IMR-90 (cell line): ENCODE measurements at regions not wholly inside any gene's neighbourhood (a gene's known extent, or its start where the extent isn't known, plus 50 kb on each side); places are given as distances from the start of the nearest gene placed in this dataset.

Source experiments
- ATAC-seq: fragments of 200-7000 bp; cut with Tn5 transposase; 2 replicates; pipeline ENCODE4 v1.9.1; 2020; ENCODE audit warnings: low read depth, mild to moderate bottlenecking, moderate library complexity
- BruUV-seq: library from RNA; stranded (reverse); fragments of 400-500 nt; replicated peaks from 2 replicates; lab custom pipeline; 2021; lab: Mats Ljungman, UMichigan
- CTCF ChIA-PET: fragments of 300-600 bp; formaldehyde crosslinking; extraction: SDS; loops from one replicate; lab custom pipeline; 2021; ENCODE audit warnings: antibody characterized with exemption; lab: Yijun Ruan, JAX
- POLR2A ChIA-PET: fragments of 300-600 bp; sonication (Branson Sonifier 250); formaldehyde crosslinking; loops from one replicate; lab custom pipeline; 2022; ENCODE audit warnings: antibody characterized with exemption; ENCODE audit not compliant: unreplicated experiment; lab: Charles Lee
- DNase-seq: peaks from one replicate; pipeline ENCODE4 v3.0.0; 2013
- H2AFZ ChIP-seq: replicated peaks from 2 replicates; pipeline ENCODE3; 2013; ENCODE audit warnings: low read length, mild to moderate bottlenecking; ENCODE audit not compliant: poor library complexity
- H2AK5ac ChIP-seq: 2 replicates; pipeline ENCODE4 v1.6.1; 2013; ENCODE audit warnings: low read depth, low read length, inconsistent platforms
- H2AK9ac ChIP-seq: replicated peaks from 2 replicates; pipeline ENCODE3; 2013; ENCODE audit warnings: mild to moderate bottlenecking, low read depth, low read length, moderate library complexity; ENCODE audit not compliant: poor library complexity
- H2BK120ac ChIP-seq: 2 replicates; pipeline ENCODE4 v1.6.1; 2013; ENCODE audit warnings: low read depth, low read length, inconsistent platforms
- H2BK15ac ChIP-seq: 3 replicates; pipeline ENCODE4 v1.6.1; 2013; ENCODE audit warnings: low read depth, low read length, inconsistent platforms
- H2BK20ac ChIP-seq: 2 replicates; pipeline ENCODE4 v1.6.1; 2013; ENCODE audit warnings: low read depth, mild to moderate bottlenecking, inconsistent platforms, low read length, moderate library complexity
- H2BK5ac ChIP-seq: 2 replicates; pipeline ENCODE4 v1.6.1; 2013; ENCODE audit warnings: mild to moderate bottlenecking, low read depth, low read length, inconsistent platforms; ENCODE audit not compliant: poor library complexity, severe bottlenecking
- H3K14ac ChIP-seq: replicated peaks from 2 replicates; pipeline ENCODE4 v1.6.1; 2013; ENCODE audit warnings: low read depth, low read length, inconsistent platforms
- H3K18ac ChIP-seq: 2 replicates; pipeline ENCODE4 v1.6.1; 2013; ENCODE audit warnings: low read depth, low read length, control low read depth
- H3K23ac ChIP-seq: 2 replicates; pipeline ENCODE4 v1.6.1; 2013; ENCODE audit warnings: low read depth, low read length, inconsistent platforms
- H3K27ac ChIP-seq: 2 replicates; pipeline ENCODE4 v1.5.1; 2013; ENCODE audit warnings: mild to moderate bottlenecking, control low read depth, low read length; ENCODE audit not compliant: insufficient read depth
- H3K27me3 ChIP-seq: 2 replicates; pipeline ENCODE4 v1.6.1; 2013; ENCODE audit warnings: low read length; ENCODE audit not compliant: control insufficient read depth, insufficient read depth
- H3K36me3 ChIP-seq: 2 replicates; pipeline ENCODE4 v1.6.1; 2013; ENCODE audit warnings: low read length, mixed read lengths; ENCODE audit not compliant: control insufficient read depth, insufficient read depth
- H3K4ac ChIP-seq: 2 replicates; pipeline ENCODE4 v1.6.1; 2013; ENCODE audit warnings: low read depth, low read length, inconsistent platforms
- H3K4me1 ChIP-seq: 2 replicates; pipeline ENCODE4 v1.6.1; 2013; ENCODE audit warnings: low read length, mixed read lengths; ENCODE audit not compliant: control insufficient read depth, insufficient read depth
- H3K4me2 ChIP-seq: 2 replicates; pipeline ENCODE4 v1.6.1; 2013; ENCODE audit warnings: low read depth, mild to moderate bottlenecking, control low read depth, low read length, moderate library complexity
- H3K4me3 ChIP-seq: 2 replicates; pipeline ENCODE4 v1.5.1; 2013; ENCODE audit warnings: low read depth, mild to moderate bottlenecking, control low read depth, low read length, moderate library complexity; ENCODE audit not compliant: insufficient read depth
- H3K56ac ChIP-seq: 2 replicates; pipeline ENCODE4 v1.6.1; 2013; ENCODE audit warnings: low read length, inconsistent platforms; ENCODE audit not compliant: insufficient read depth; ENCODE audit errors: extremely low read depth
- H3K79me1 ChIP-seq, 2 experiments: 2 replicates each; pipeline ENCODE4 v1.6.1; 2013; ENCODE audit warnings: low read length in 2 of 2, inconsistent platforms in 1 of 2, low read depth in 1 of 2
- H3K9ac ChIP-seq: 2 replicates; pipeline ENCODE4 v1.6.1; 2013; ENCODE audit warnings: low read depth, low read length, control low read depth
- H3K9me1 ChIP-seq: 2 replicates; pipeline ENCODE4 v1.6.1; 2013; ENCODE audit warnings: low read length, inconsistent platforms; ENCODE audit not compliant: insufficient read depth
- H3K9me3 ChIP-seq: 2 replicates; pipeline ENCODE4 v1.6.1; 2013; ENCODE audit warnings: low read length; ENCODE audit not compliant: control insufficient read depth, insufficient read depth
- H4K20me1 ChIP-seq: 2 replicates; pipeline ENCODE4 v1.6.1; 2013; ENCODE audit warnings: low read length, inconsistent platforms; ENCODE audit not compliant: insufficient read depth
- H4K5ac ChIP-seq: 2 replicates; pipeline ENCODE4 v1.6.1; 2013; ENCODE audit warnings: mild to moderate bottlenecking, low read depth, low read length, control low read depth
- H4K8ac ChIP-seq, 2 experiments: 2 replicates each; pipeline ENCODE4 v1.6.1; 2013; ENCODE audit warnings: low read depth in 2 of 2, low read length in 2 of 2, control low read depth in 1 of 2, inconsistent platforms in 1 of 2
- H4K91ac ChIP-seq: 2 replicates; pipeline ENCODE4 v1.6.1; 2013; ENCODE audit warnings: low read depth, low read length, inconsistent platforms; ENCODE audit not compliant: insufficient read depth
- BHLHE40 ChIP-seq: fragments of 150-350 bp; IDR thresholded peaks from 2 replicates; pipeline ENCODE4 v1.6.1; 2016; ENCODE audit warnings: mild to moderate bottlenecking, low read depth, low read length
- CEBPB ChIP-seq: IDR thresholded peaks from 2 replicates; pipeline ENCODE4 v1.6.1; 2012; ENCODE audit warnings: low read depth, low read length, improper control_type of control experiment
- CHD1 ChIP-seq: IDR thresholded peaks from 2 replicates; pipeline ENCODE4 v1.6.1; 2012; ENCODE audit warnings: low read depth, low read length, improper control_type of control experiment
- FOS ChIP-seq: fragments of 150-350 bp; IDR thresholded peaks from 2 replicates; pipeline ENCODE4 v1.6.1; 2016; ENCODE audit warnings: low read depth, low read length
- MAFK ChIP-seq: IDR thresholded peaks from 2 replicates; pipeline ENCODE4 v1.6.1; 2012; ENCODE audit warnings: low read depth, low read length, improper control_type of control experiment
- MAZ ChIP-seq: IDR thresholded peaks from 2 replicates; pipeline ENCODE4 v1.6.1; 2012; ENCODE audit warnings: low read depth, mild to moderate bottlenecking, low read length, improper control_type of control experiment, moderate library complexity, borderline replicate concordance
- MXI1 ChIP-seq: IDR thresholded peaks from 2 replicates; pipeline ENCODE4 v1.6.1; 2012; ENCODE audit warnings: low read depth, mild to moderate bottlenecking, low read length, moderate library complexity, borderline replicate concordance
- NFE2L2 ChIP-seq: fragments of 150-350 bp; IDR thresholded peaks from 2 replicates; pipeline ENCODE4 v1.6.1; 2016; ENCODE audit warnings: low read depth, mild to moderate bottlenecking, low read length
- POLR2A ChIP-seq: IDR thresholded peaks from 2 replicates; pipeline ENCODE4 v1.6.1; 2012; ENCODE audit warnings: mild to moderate bottlenecking, low read depth, low read length
- RAD21 ChIP-seq: IDR thresholded peaks from 2 replicates; pipeline ENCODE4 v1.6.1; 2012; ENCODE audit warnings: low read length, improper control_type of control experiment
- RCOR1 ChIP-seq: IDR thresholded peaks from 2 replicates; pipeline ENCODE4 v1.6.1; 2012; ENCODE audit warnings: mild to moderate bottlenecking, low read length, improper control_type of control experiment; ENCODE audit not compliant: insufficient replicate concordance
- RFX5 ChIP-seq: IDR thresholded peaks from 2 replicates; pipeline ENCODE4 v1.8.0; 2012; ENCODE audit warnings: low read depth, mild to moderate bottlenecking, low read length, moderate library complexity
- SMC3 ChIP-seq: fragments of 150-350 bp; IDR thresholded peaks from 2 replicates; pipeline ENCODE4 v1.6.1; 2016; ENCODE audit warnings: low read depth, mild to moderate bottlenecking, antibody characterized with exemption, low read length, moderate library complexity
- WGBS, 2 experiments: methylation state at CpG; one replicate each; pipeline versions ENCODE4 v1.1.5 to v1.1.7; 2013; ENCODE audit warnings: missing lambda C conversion rate in 2 of 2; ENCODE audit not compliant: insufficient read length in 1 of 2; ENCODE audit errors: extremely low coverage in 2 of 2; 5-methylcytosine and 5-hydroxymethylcytosine counted together
- dilution Hi-C: fragments of 300-500 bp; cut with HindIII; formaldehyde crosslinking; loops from one replicate; pipeline ENCODE4 v1.14.3; 2018; ENCODE audit warnings: low sequenced_read_pairs; ENCODE audit not compliant: unreplicated experiment
- in situ Hi-C: fragments of 300-500 bp; cut with MboI; formaldehyde crosslinking; loops from 3 replicates; pipeline ENCODE4 v1.14.3; 2019; ENCODE audit warnings: low sequenced_read_pairs, inconsistent platforms, mixed read lengths
- intact Hi-C: fragments of 100-400 bp; cut with micrococcal nuclease; formaldehyde crosslinking; loops from 2 replicates; pipeline ENCODE4 v1.10.0; 2022
- TF ChIP-seq, protein P1 (sequence below): fragments of 150-350 bp; IDR thresholded peaks from 2 replicates; pipeline ENCODE4 v1.6.1; 2017; ENCODE audit warnings: mild to moderate bottlenecking, antibody characterized with exemption, low read length, low read depth
- TF ChIP-seq, protein P2 (sequence below): conservative IDR thresholded peaks from 2 replicates; pipeline ENCODE4 v1.5.1; 2012; ENCODE audit warnings: mild to moderate bottlenecking, low read depth, low read length, improper control_type of control experiment
- TF ChIP-seq, protein P3 (sequence below): fragments of 150-350 bp; IDR thresholded peaks from 2 replicates; pipeline ENCODE4 v1.6.1; 2016; ENCODE audit warnings: low read depth, mild to moderate bottlenecking, low read length, moderate library complexity, borderline replicate concordance

DNA sequence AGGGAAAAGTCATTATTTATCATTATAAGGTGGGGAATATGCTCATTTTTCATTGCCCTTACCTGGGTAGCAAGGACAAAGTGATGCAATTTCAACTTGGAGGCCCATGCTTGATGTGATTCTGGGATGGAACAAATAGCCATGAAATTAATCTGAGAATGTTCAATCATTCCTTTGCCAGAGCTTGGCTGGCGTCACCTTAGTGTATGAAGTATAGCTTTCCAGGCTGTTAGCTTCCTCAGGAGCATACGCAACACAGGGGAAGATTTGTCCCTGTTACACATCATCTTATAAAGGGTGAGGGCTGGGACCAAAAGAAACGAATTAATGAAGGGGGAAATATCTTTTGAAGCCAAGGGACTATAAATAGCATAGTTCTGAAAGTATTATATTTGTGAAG lies 91.4 kb upstream of the DEPDC1 start:
- Histone ChIP-seq H4K8ac (no peak overlapping the region), H2BK120ac (no peak overlapping the region), H4K5ac (no peak overlapping the region), H3K27ac (no peak overlapping the region), H3K27me3 (no peaks in the 10 kb centered on the region), H3K56ac (no peak overlapping the region), H3K18ac (no peak overlapping the region), H3K4me3 (no peak overlapping the region), H2BK15ac (no peak overlapping the region), H3K9me3 (no peaks in the 10 kb centered on the region), H3K4ac (no peak overlapping the region), H3K14ac (no peak overlapping the region), H3K36me3 (no peaks in the 10 kb centered on the region), H2AK5ac (no peak overlapping the region), H3K9ac (no peak overlapping the region), H3K4me1 (no peaks in the 10 kb centered on the region), H4K20me1 (no peaks in the 10 kb centered on the region), H3K79me1 (no peaks in the 10 kb centered on the region), H3K23ac (no peak overlapping the region), H2BK5ac (no peak overlapping the region), H4K91ac (no peak overlapping the region), H3K4me2 (no peak overlapping the region), H2BK20ac (no peak overlapping the region), H2AK9ac (no peak overlapping the region), H2AFZ (no peak overlapping the region), H3K9me1 (no peaks in the 10 kb centered on the region)
- in situ Hi-C loops: no loop called here
- dilution Hi-C loops: no loop called here
- BruUV-seq: no TSS peak
- TF ChIP-seq NFE2L2: no peak
- TF ChIP-seq RAD21: no peak
- TF ChIP-seq SMC3: no peak
- TF ChIP-seq MAZ: no peak
- TF ChIP-seq, protein P1, sequence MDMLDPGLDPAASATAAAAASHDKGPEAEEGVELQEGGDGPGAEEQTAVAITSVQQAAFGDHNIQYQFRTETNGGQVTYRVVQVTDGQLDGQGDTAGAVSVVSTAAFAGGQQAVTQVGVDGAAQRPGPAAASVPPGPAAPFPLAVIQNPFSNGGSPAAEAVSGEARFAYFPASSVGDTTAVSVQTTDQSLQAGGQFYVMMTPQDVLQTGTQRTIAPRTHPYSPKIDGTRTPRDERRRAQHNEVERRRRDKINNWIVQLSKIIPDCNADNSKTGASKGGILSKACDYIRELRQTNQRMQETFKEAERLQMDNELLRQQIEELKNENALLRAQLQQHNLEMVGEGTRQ: no peak
- TF ChIP-seq MXI1: no peak
- TF ChIP-seq FOS: no peak
- TF ChIP-seq, protein P2, sequence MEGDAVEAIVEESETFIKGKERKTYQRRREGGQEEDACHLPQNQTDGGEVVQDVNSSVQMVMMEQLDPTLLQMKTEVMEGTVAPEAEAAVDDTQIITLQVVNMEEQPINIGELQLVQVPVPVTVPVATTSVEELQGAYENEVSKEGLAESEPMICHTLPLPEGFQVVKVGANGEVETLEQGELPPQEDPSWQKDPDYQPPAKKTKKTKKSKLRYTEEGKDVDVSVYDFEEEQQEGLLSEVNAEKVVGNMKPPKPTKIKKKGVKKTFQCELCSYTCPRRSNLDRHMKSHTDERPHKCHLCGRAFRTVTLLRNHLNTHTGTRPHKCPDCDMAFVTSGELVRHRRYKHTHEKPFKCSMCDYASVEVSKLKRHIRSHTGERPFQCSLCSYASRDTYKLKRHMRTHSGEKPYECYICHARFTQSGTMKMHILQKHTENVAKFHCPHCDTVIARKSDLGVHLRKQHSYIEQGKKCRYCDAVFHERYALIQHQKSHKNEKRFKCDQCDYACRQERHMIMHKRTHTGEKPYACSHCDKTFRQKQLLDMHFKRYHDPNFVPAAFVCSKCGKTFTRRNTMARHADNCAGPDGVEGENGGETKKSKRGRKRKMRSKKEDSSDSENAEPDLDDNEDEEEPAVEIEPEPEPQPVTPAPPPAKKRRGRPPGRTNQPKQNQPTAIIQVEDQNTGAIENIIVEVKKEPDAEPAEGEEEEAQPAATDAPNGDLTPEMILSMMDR: no peak
- TF ChIP-seq, protein P3, sequence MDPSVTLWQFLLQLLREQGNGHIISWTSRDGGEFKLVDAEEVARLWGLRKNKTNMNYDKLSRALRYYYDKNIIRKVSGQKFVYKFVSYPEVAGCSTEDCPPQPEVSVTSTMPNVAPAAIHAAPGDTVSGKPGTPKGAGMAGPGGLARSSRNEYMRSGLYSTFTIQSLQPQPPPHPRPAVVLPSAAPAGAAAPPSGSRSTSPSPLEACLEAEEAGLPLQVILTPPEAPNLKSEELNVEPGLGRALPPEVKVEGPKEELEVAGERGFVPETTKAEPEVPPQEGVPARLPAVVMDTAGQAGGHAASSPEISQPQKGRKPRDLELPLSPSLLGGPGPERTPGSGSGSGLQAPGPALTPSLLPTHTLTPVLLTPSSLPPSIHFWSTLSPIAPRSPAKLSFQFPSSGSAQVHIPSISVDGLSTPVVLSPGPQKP: no peak
- no peak for TF ChIP-seq BHLHE40
- no peak for TF ChIP-seq RFX5
- no peak for TF ChIP-seq RCOR1
- TF ChIP-seq MAFK: no peak
- no peak for TF ChIP-seq CHD1
- TF ChIP-seq CEBPB: no peak
- no peak for TF ChIP-seq POLR2A
- DNase-seq (no peak), ATAC-seq (no peak)
- ChIA-PET CTCF (no interaction called here), POLR2A (no interaction called here)
- intact Hi-C loops: no loop called here
- WGBS, 2 experiments: no CpG with 5 or more reads among the region's 3 CpGs
